Calu3 (cell line): ENCODE measurements at regions not wholly inside any gene's neighbourhood (a gene's known extent, or its start where the extent isn't known, plus 50 kb on each side); places are given as distances from the start of the nearest gene placed in this dataset.

ENCODE experiments used
- BruUV-seq: library from RNA; stranded (reverse); fragments of 400-500 nt; replicated peaks from 2 replicates; lab custom pipeline; 2021; lab: Mats Ljungman, UMichigan
- CTCF ChIA-PET: fragments of 300-600 bp; sonication (Branson Sonifier 250); formaldehyde crosslinking; loops from one replicate; lab custom pipeline; 2022; ENCODE audit warnings: antibody characterized with exemption; lab: Charles Lee
- DNase-seq: peaks from one replicate; pipeline ENCODE4 v3.0.0; 2022
- H3K27ac Mint-ChIP-seq: one replicate; pipeline ENCODE4 v1.8.0; 2022; ENCODE audit warnings: mixed read lengths; ENCODE audit not compliant: unreplicated experiment
- H3K27me3 Mint-ChIP-seq: one replicate; pipeline ENCODE4 v1.8.0; 2022; ENCODE audit warnings: mixed read lengths; ENCODE audit not compliant: unreplicated experiment
- H3K36me3 Mint-ChIP-seq: one replicate; pipeline ENCODE4 v1.8.0; 2022; ENCODE audit warnings: mild to moderate bottlenecking, moderate library complexity, mixed read lengths; ENCODE audit not compliant: insufficient read depth, unreplicated experiment
- H3K4me1 Mint-ChIP-seq: one replicate; pipeline ENCODE4 v1.8.0; 2022; ENCODE audit warnings: mild to moderate bottlenecking, low read depth, mixed read lengths; ENCODE audit not compliant: unreplicated experiment
- H3K4me3 Mint-ChIP-seq: one replicate; pipeline ENCODE4 v1.8.0; 2022; ENCODE audit warnings: mild to moderate bottlenecking, low read depth, moderate library complexity, mixed read lengths; ENCODE audit not compliant: unreplicated experiment
- H3K9me3 Mint-ChIP-seq: one replicate; pipeline ENCODE4 v1.8.0; 2022; ENCODE audit warnings: low read depth, mixed read lengths; ENCODE audit not compliant: unreplicated experiment
- CTCF ChIP-seq: fragments of 200-600 bp; IDR thresholded peaks from one replicate; pipeline ENCODE4 v1.8.0; 2022; ENCODE audit warnings: antibody characterized with exemption; ENCODE audit not compliant: unreplicated experiment
- intact Hi-C: fragments of 100-400 bp; cut with micrococcal nuclease; formaldehyde crosslinking; loops from one replicate; pipeline ENCODE4 v1.10.0; 2022; ENCODE audit not compliant: unreplicated experiment

DNA sequence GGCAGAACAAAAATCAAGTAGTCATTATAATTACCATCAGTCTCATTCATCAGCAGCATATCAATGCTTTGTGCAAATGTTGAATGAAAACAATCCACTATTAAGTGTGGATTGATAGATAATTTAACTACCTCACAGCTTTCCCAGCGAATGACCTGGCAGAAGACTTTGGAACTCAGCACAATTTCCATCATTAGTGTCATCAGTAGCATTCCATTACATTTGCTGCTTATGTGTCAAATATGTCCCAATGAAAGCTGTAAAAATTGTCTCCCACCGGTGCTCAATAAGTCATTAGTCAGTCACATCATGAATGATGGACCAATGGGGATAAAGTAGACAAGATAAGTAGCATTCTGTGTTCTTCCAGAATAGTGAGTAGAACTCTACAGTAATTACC is 1513.5 kb upstream of the PRR20A start:
- Mint-ChIP-seq H3K9me3 (no peaks in the 10 kb centered on the region), H3K4me1 (no peaks in the 10 kb centered on the region), H3K27ac (no peak overlapping the region), H3K4me3 (no peak overlapping the region), H3K36me3 (no peaks in the 10 kb centered on the region), H3K27me3 (no peaks in the 10 kb centered on the region)
- intact Hi-C loops, result no loop called here
- TF ChIP-seq CTCF, result no peak
- BruUV-seq, result no TSS peak
- no peak for DNase-seq
- CTCF ChIA-PET, result no interaction called here

- Mint-ChIP-seq H3K9me3 (no peaks in the 10 kb centered on the region), H3K4me1 (no peaks in the 10 kb centered on the region), H3K27ac (no peak overlapping the region), H3K27me3 (no peaks in the 10 kb centered on the region), H3K36me3 (no peaks in the 10 kb centered on the region), H3K4me3 (no peak overlapping the region)
- intact Hi-C loops, result no loop called here
- BruUV-seq, result no TSS peak
- TF ChIP-seq CTCF, result no peak
- CTCF ChIA-PET, result no interaction called here
- DNase-seq, result no peak
Observed at GRCh38 chr13:55632402-55632801, 1508.3 kb upstream of the PRR20A start.

DNA sequence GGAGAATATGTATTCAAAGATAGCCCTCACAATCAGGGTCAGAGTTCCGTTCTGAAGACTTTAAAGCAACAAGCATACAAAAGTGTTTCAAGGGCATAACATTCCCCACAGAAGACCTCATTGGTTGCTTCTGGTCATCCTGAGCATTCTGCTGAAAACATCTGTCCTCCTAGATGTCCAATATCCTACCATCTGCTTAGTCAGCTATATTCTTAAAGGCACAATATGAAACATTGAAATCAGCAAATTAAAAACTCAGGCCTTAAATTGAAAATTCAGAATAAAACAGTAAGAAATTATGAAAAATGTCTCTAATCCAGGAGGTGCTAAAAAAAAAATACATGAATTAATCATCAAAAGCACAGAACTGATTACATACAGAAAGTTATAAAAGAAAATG is 1491.2 kb upstream of the PRR20A start:
- H3K36me3 Mint-ChIP-seq, result no peaks in the 10 kb centered on the region
- intact Hi-C loops, result no loop called here
- no peaks in the 10 kb centered on the region for H3K9me3 Mint-ChIP-seq
- no peak overlapping the region for H3K27ac Mint-ChIP-seq
- no peaks in the 10 kb centered on the region for H3K4me1 Mint-ChIP-seq
- no peak overlapping the region for H3K4me3 Mint-ChIP-seq
- H3K27me3 Mint-ChIP-seq, result no peaks in the 10 kb centered on the region
- TF ChIP-seq CTCF, result no peak
- DNase-seq, result no peak
- BruUV-seq, result no TSS peak
- CTCF ChIA-PET, result no interaction called here

- no peak overlapping the region for H3K27ac Mint-ChIP-seq
- no peak for TF ChIP-seq CTCF
- H3K27me3 Mint-ChIP-seq, result no peaks in the 10 kb centered on the region
- peaks cover 8% of the 10 kb centered on the region for H3K9me3 Mint-ChIP-seq
- intact Hi-C loops, result no loop called here
- no TSS peak for BruUV-seq
- CTCF ChIA-PET, result no interaction called here
- H3K4me1 Mint-ChIP-seq, result no peaks in the 10 kb centered on the region
- no peaks in the 10 kb centered on the region for H3K36me3 Mint-ChIP-seq
- no peak for DNase-seq
- no peak overlapping the region for H3K4me3 Mint-ChIP-seq
Observed at GRCh38 chr13:55652657-55653056, 1488.1 kb upstream of the PRR20A start.

- Mint-ChIP-seq H3K4me1 (no peaks in the 10 kb centered on the region), H3K36me3 (no peaks in the 10 kb centered on the region), H3K27ac (no peak overlapping the region), H3K27me3 (no peaks in the 10 kb centered on the region), H3K4me3 (no peak overlapping the region), H3K9me3 (peaks cover 8% of the 10 kb centered on the region)
- CTCF ChIA-PET, result no interaction called here
- no peak for TF ChIP-seq CTCF
- BruUV-seq, result no TSS peak
- no peak for DNase-seq
- intact Hi-C loops, result no loop called here
Observed at GRCh38 chr13:55653497-55653896, 1487.2 kb upstream of the PRR20A start.
